ENCODE measurements at regions not wholly inside any gene's neighbourhood (a gene's known extent, or its start where the extent isn't known, plus 50 kb on each side); places are given as distances from the start of the nearest gene placed in this dataset.

DNA sequence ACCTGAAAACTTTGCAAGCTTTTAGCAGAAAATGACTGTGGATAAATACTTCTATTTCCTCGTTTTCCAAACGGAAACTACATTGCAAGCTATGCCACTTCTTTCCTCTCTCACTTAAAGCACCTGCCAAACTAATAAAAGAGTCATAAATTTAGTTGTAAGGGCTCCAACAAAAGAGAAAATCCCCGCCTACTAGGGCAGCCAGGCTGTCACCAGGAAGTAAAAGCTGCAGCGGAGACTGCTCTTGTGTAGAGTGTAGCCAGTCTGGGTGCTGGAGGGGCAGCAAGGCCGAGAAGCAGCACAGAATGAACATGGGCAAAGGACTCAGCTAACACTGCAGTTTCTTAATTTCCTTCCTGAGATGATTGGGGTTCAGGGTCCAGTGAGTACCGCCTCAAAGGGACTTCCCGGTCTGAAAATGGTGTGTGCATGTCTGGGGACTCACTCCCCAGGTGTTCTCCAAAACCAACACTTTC is 89.3 kb upstream of the MAML3 start:
- no peak for TF ChIP-seq POLR2A (IDR thresholded peaks at IDR 0.05; ENCODE audit: low read length)
- no peak for TF ChIP-seq GATA1 (IDR thresholded peaks at IDR 0.05; ENCODE audit: low read depth, low read length)

Measured in erythroblast (primary cell).